ENCODE measurements at regions not wholly inside any gene's neighbourhood (a gene's known extent, or its start where the extent isn't known, plus 50 kb on each side); places are given as distances from the start of the nearest gene placed in this dataset.

DNA sequence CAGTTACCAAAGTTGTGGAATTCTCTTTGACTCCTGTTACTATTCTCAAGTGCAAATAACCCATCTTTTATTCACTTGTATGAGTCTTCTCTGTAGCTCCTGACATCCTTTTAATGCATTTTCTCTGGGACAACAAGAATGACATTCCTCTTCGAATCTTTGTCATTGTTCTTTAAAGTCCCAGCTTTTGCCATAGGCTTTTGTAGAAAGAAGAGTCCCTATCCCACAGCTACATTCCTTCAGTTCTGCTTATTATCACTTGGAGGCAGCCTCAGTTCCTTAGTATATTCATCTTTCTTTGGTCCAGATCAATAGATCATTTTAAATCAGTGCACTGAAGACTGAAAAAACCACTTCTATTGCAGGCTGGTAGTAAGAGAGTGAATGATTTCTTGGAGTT, 560.2 kb downstream of the DACH1 start:
- ChIA-PET CTCF (ENCODE audit: low intra/inter-chr PET ratio, low total read pairs) (no interaction called here), POLR2A (no interaction called here)
- ATAC-seq, result no peak
- no peaks in the 10 kb centered on the region for H3K79me2 ChIP-seq (ENCODE audit: insufficient read depth, low read length)
- WGBS (ENCODE audit: low lambda C conversion rate), result 4% methylated on average over 1 of the region's 1 CpG
- no peak overlapping the region for H3K9ac ChIP-seq (ENCODE audit: insufficient read depth, low read depth, low read length)
- no peaks in the 10 kb centered on the region for H3K9me3 ChIP-seq (ENCODE audit: low read length)
- no peak for FAIRE-seq
- no peak overlapping the region for H3K27ac ChIP-seq (ENCODE audit: extremely low read length, insufficient read depth, low read length)
- H3K27me3 ChIP-seq (ENCODE audit: control insufficient read depth in 1 of 2, insufficient read depth in 2 of 2, low read length in 2 of 2), result no peaks in the 10 kb centered on the region
- no TSS peak for BruUV-seq (replicated peaks)
- in situ Hi-C loops (cut with HindIII; ENCODE audit: extremely low pct_ligation_motif_present, low pct_unique_long_range_greater_than_20kb), result loop anchor here (25.0 kb wide), 1 partner anchor 580 kb away; no protein-coding TSS in a partner anchor
- no peak for TF ChIP-seq ZNF160 (CRISPR knock-in tag; IDR thresholded peaks at IDR 0.05)
- TF ChIP-seq JUND (CRISPR knock-in tag; IDR thresholded peaks at IDR 0.05), result no peak
- H3K36me3 ChIP-seq (replicated peaks in 1 of 2; ENCODE audit: control insufficient read depth in 1 of 2, insufficient read depth in 2 of 2, low read length in 2 of 2), result no peaks in the 10 kb centered on the region
- intact Hi-C loops (cut with micrococcal nuclease; ENCODE audit: unreplicated experiment), result no loop called here
- H2AFZ ChIP-seq (ENCODE audit: low read length), result no peak overlapping the region
- H4K20me1 ChIP-seq (ENCODE audit: insufficient read depth, low read length), result no peaks in the 10 kb centered on the region
- DNase-seq (ENCODE audit: low spot score), result no peak
- H3K4me1 ChIP-seq (ENCODE audit: insufficient read depth, low read length), result no peaks in the 10 kb centered on the region
- H3K4me2 ChIP-seq (ENCODE audit: low read depth, low read length), result no peak overlapping the region
- no peak overlapping the region for H3K4me3 ChIP-seq (replicated peaks in 1 of 3; ENCODE audit: insufficient read depth in 1 of 3, low read depth in 2 of 3, low read length in 3 of 3)

DNA sequence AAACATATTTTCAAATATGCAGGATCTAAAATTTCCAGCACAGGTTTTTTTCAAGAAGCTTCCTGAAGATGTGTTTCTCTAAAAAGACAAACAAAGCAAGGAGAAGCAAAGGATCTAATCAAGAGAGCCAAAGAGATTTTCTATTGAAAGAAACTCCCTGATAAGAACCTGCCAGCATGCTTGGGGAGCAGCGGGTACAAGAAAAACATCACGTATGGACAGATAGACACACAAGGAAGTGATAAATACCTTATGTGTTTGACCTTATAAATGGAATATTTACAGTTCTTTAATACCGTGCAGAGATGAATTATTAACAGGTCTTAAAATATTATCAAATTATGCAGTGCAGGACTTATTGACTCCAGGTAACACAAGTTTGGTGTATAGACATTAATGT, 562.1 kb downstream of the DACH1 start:
- in situ Hi-C loops (cut with HindIII; ENCODE audit: extremely low pct_ligation_motif_present, low pct_unique_long_range_greater_than_20kb), result loop anchor here (25.0 kb wide), 1 partner anchor 582 kb away; no protein-coding TSS in a partner anchor
- no TSS peak for BruUV-seq (replicated peaks)

More for the DNA sequence above, 562.1 kb downstream of the DACH1 start:
- Histone ChIP-seq H3K4me1 (ENCODE audit: insufficient read depth, low read length) (no peaks in the 10 kb centered on the region), H3K27me3 (ENCODE audit: control insufficient read depth in 1 of 2, insufficient read depth in 2 of 2, low read length in 2 of 2) (no peaks in the 10 kb centered on the region), H4K20me1 (ENCODE audit: insufficient read depth, low read length) (no peaks in the 10 kb centered on the region), H2AFZ (ENCODE audit: low read length) (no peak overlapping the region), H3K9me3 (ENCODE audit: low read length) (no peaks in the 10 kb centered on the region), H3K9ac (ENCODE audit: insufficient read depth, low read depth, low read length) (no peak overlapping the region), H3K36me3 (replicated peaks in 1 of 2; ENCODE audit: control insufficient read depth in 1 of 2, insufficient read depth in 2 of 2, low read length in 2 of 2) (no peaks in the 10 kb centered on the region), H3K4me3 (replicated peaks in 1 of 3; ENCODE audit: insufficient read depth in 1 of 3, low read depth in 2 of 3, low read length in 3 of 3) (no peak overlapping the region), H3K4me2 (ENCODE audit: low read depth, low read length) (no peak overlapping the region), H3K79me2 (ENCODE audit: insufficient read depth, low read length) (no peaks in the 10 kb centered on the region), H3K27ac (ENCODE audit: extremely low read length, insufficient read depth, low read length) (no peak overlapping the region)
- whole genome bisulfite sequencing (ENCODE audit: low lambda C conversion rate), result 42% methylated on average over 3 of the region's 3 CpGs
- DNase-seq (ENCODE audit: low spot score) (no peak), FAIRE-seq (no peak), ATAC-seq (no peak)
- POLR2A ChIA-PET, result no interaction called here
- intact Hi-C loops (cut with micrococcal nuclease; ENCODE audit: unreplicated experiment), result no loop called here
- TF ChIP-seq, protein P1, sequence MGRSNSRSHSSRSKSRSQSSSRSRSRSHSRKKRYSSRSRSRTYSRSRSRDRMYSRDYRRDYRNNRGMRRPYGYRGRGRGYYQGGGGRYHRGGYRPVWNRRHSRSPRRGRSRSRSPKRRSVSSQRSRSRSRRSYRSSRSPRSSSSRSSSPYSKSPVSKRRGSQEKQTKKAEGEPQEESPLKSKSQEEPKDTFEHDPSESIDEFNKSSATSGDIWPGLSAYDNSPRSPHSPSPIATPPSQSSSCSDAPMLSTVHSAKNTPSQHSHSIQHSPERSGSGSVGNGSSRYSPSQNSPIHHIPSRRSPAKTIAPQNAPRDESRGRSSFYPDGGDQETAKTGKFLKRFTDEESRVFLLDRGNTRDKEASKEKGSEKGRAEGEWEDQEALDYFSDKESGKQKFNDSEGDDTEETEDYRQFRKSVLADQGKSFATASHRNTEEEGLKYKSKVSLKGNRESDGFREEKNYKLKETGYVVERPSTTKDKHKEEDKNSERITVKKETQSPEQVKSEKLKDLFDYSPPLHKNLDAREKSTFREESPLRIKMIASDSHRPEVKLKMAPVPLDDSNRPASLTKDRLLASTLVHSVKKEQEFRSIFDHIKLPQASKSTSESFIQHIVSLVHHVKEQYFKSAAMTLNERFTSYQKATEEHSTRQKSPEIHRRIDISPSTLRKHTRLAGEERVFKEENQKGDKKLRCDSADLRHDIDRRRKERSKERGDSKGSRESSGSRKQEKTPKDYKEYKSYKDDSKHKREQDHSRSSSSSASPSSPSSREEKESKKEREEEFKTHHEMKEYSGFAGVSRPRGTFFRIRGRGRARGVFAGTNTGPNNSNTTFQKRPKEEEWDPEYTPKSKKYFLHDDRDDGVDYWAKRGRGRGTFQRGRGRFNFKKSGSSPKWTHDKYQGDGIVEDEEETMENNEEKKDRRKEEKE (IDR thresholded peaks at IDR 0.05), result no peak
- no peak for TF ChIP-seq ZNF563 (CRISPR knock-in tag; IDR thresholded peaks at IDR 0.05)
- no peak for TF ChIP-seq RFX5 (IDR thresholded peaks at IDR 0.05; ENCODE audit: low read depth, low read length)
- CTCF ChIA-PET (ENCODE audit: low intra/inter-chr PET ratio, low total read pairs), result no interaction called here
